Activated T-helper 2 cell treated with anti-CD3 and anti-CD28 coated beads, Interferon-gamma antibody, Interleukin-2, Interleukin-4, amounts not matched to agents 10 μg/mL and 5 μg/mL and 100 μg/mL, durations not matched to agents 14 hours and 24 hours and 36 hours (primary cell): ENCODE measurements at regions not wholly inside any gene's neighbourhood (a gene's known extent, or its start where the extent isn't known, plus 50 kb on each side); places are given as distances from the start of the nearest gene placed in this dataset.
A peak's percentile ranks its signal among the peaks of the same experiment; 100 is the strongest.
"Not testable (repeated sequence)": the region's sequence is repeated elsewhere in the genome, so short reads cannot be mapped to it uniquely, and the experiment has no call there.

Experiments used
- DNase-seq: peaks from one replicate; pipeline ENCODE4 v3.0.0; 2021; ENCODE audit warnings: low spot score
- H3K27ac Mint-ChIP-seq: one replicate; pipeline ENCODE4 v1.8.0; 2021; ENCODE audit warnings: mixed read lengths
- H3K27me3 Mint-ChIP-seq: one replicate; pipeline ENCODE4 v1.8.0; 2021; ENCODE audit warnings: low read depth, mixed read lengths
- H3K36me3 Mint-ChIP-seq: one replicate; pipeline ENCODE4 v1.8.0; 2021; ENCODE audit warnings: low read depth, mixed read lengths
- H3K4me1 Mint-ChIP-seq: one replicate; pipeline ENCODE4 v1.8.0; 2021; ENCODE audit warnings: low read depth, mixed read lengths
- H3K4me3 Mint-ChIP-seq: one replicate; pipeline ENCODE4 v1.8.0; 2021; ENCODE audit warnings: low read depth, mild to moderate bottlenecking, moderate library complexity, mixed read lengths
- H3K9me3 Mint-ChIP-seq: one replicate; pipeline ENCODE4 v1.8.0; 2021; ENCODE audit warnings: mixed read lengths
- intact Hi-C: fragments of 100-400 bp; cut with micrococcal nuclease; formaldehyde crosslinking; loops from one replicate; pipeline ENCODE4 v1.15.1; 2023

DNA sequence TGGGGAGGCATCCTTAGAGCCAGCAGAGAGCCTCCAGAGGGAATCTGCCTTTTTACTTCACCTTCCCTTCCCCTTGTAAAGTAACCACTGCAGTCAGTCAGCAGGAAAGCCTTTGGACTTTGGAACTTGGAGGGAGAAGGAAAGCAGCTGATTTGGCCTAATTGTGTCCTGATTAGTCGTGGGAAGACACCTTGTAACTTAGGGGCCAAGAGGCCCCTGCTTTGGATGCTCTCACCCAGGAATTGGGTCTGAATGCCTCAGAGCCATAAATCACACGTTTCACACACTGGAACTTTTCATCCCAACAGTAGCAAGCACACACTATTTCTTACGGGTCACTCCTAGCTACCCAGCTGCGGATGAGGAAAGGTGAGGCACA lies 81.0 kb upstream of the PPM1B start:
- DNase-seq: no peak
- H3K27me3 Mint-ChIP-seq: no peaks in the 10 kb centered on the region
- intact Hi-C loops: loop anchor here (1.0 to 5.0 kb wide), 8 partner anchors 33 to 870 kb away; partner anchors contain the start of genes CAMKMT, PPM1B and PREPL
- no peaks in the 10 kb centered on the region for H3K36me3 Mint-ChIP-seq
- H3K4me3 Mint-ChIP-seq: peak overlapping the region; percentile 74
- peaks cover 25% of the 10 kb centered on the region for H3K4me1 Mint-ChIP-seq
- H3K9me3 Mint-ChIP-seq: no peaks in the 10 kb centered on the region
- peak overlapping the region; percentile 86 for H3K27ac Mint-ChIP-seq

DNA sequence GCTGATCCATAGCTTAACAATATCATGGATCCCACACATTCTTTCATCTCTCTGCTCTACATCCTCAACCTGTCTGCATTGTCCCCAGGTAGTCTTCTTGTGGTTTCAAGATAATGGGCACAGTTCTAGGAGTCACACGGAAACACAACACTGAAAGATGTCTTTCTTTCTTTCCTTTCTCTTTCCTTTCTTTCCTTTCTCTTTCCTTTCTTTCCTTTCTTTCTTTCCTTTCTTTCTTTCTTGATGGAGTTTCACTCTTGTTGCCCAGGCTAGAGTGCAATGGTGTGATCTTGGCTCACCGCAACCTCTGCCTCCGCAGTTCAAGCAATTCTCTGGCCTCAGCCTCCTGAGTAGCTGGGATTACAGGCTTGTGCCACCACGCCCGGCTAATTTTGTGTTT lies 76.2 kb upstream of the PPM1B start:
- intact Hi-C loops, H3K36me3 Mint-ChIP-seq, H3K9me3 Mint-ChIP-seq, DNase-seq, H3K4me3 Mint-ChIP-seq, H3K27me3 Mint-ChIP-seq, H3K27ac Mint-ChIP-seq: not testable (repeated sequence)
- H3K4me1 Mint-ChIP-seq: peaks cover 25% of the 10 kb centered on the region

DNA sequence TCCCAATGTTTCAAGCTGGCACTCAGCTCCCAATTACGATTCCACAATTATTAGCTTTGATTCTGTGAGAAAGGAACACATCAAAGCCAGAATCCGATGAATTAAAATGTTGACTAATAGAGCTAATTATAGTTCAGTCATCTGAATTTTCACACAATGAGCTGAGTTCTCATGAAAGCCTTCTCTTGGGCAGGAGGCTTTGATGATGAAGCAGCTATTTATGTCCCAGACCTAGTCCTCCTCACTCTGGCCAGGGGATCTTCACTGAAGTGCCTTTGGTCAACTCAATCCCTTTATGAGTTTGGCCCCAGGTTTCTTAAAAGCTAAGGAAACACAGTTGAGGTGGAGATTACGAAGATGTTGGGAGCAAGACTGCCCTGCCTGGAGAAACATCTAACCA lies 74.7 kb upstream of the PPM1B start:
- no peaks in the 10 kb centered on the region for H3K36me3 Mint-ChIP-seq
- intact Hi-C loops: no loop called here
- H3K4me1 Mint-ChIP-seq: peaks cover 28% of the 10 kb centered on the region
- no peaks in the 10 kb centered on the region for H3K9me3 Mint-ChIP-seq
- DNase-seq: no peak
- no peak overlapping the region for H3K4me3 Mint-ChIP-seq
- H3K27me3 Mint-ChIP-seq: no peaks in the 10 kb centered on the region
- H3K27ac Mint-ChIP-seq: no peak overlapping the region

DNA sequence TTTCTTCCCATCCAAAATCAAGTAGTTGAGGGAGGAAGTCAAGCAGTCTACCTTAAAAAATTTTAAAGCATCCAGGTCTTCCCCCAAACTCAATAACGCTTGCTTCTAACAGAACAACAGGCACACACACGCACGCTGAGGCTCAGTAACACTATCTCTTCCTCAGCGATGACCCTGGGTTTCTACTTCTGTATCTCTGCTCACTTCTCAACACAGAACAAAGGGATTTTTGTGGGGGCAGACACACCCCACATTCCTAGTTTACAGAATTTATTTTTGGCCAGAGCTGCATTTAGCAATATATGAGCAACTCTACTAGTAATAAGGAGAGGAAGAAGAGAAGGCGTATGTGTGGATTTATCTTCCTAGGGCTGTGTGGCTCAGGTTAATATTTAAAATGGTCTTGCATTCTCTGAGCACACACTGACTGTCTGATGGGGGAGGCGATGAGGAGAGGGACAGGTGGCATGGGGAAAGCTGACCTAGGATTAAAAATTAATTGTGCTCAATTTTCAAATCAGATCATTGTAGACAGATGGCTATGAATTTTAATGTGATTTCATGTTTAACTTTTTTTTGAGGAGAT lies 71.3 kb upstream of the PPM1B start:
- no peaks in the 10 kb centered on the region for H3K36me3 Mint-ChIP-seq
- no peaks in the 10 kb centered on the region for H3K27me3 Mint-ChIP-seq
- DNase-seq: no peak
- no peak overlapping the region for H3K27ac Mint-ChIP-seq
- H3K4me1 Mint-ChIP-seq: peaks cover 29% of the 10 kb centered on the region
- no peak overlapping the region for H3K4me3 Mint-ChIP-seq
- intact Hi-C loops: no loop called here
- H3K9me3 Mint-ChIP-seq: no peaks in the 10 kb centered on the region

DNA sequence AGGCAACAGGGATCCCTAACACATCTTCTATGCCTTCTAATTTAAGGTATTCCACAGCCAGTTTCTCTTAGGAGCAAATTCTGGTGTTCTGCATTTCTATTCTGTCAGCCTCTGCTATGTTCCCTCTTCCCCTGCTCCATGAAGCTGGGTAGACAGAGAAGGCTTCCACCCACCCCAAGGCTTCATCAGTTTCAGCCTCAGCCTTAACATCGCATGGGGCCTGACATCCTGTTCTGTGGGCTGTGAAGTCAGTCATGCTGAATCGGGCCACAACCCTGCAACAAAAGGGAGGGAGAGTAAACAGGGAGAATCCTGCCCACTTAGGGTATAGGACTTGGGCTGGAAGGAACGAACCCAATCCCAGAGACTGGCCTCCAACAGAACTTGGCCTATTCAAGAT lies 70.6 kb upstream of the PPM1B start:
- H3K27ac Mint-ChIP-seq: no peak overlapping the region

DNA sequence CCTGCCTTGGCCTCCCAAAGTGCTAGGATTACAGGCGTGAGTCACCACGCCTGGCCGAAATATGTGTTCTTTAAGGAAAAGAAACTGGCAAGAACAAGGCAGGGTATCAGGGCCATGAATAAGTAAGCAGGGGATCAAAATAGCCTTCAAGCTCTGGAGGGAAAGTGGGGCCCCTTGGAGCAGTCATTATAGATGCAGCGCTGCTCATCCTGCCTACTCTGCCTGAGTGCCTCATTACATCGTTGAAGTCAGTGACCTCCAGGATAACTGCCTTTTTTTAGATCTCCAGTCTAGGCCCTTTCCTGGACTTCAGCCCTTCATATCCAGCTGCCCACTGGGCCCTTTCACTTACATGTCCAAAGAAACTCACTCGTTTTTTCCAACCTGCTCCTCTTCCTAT lies 69.8 kb upstream of the PPM1B start:
- Mint-ChIP-seq H3K9me3 (no peaks in the 10 kb centered on the region), H3K4me1 (peaks cover 40% of the 10 kb centered on the region), H3K27ac (no peak overlapping the region), H3K36me3 (no peaks in the 10 kb centered on the region), H3K27me3 (no peaks in the 10 kb centered on the region), H3K4me3 (no peak overlapping the region)
- no peak for DNase-seq
- intact Hi-C loops: no loop called here

More for the DNA sequence above, 70.6 kb upstream of the PPM1B start:
- Mint-ChIP-seq H3K9me3 (no peaks in the 10 kb centered on the region), H3K4me1 (peaks cover 34% of the 10 kb centered on the region), H3K36me3 (no peaks in the 10 kb centered on the region), H3K27me3 (no peaks in the 10 kb centered on the region), H3K4me3 (no peak overlapping the region)
- DNase-seq: no peak
- intact Hi-C loops: no loop called here

DNA sequence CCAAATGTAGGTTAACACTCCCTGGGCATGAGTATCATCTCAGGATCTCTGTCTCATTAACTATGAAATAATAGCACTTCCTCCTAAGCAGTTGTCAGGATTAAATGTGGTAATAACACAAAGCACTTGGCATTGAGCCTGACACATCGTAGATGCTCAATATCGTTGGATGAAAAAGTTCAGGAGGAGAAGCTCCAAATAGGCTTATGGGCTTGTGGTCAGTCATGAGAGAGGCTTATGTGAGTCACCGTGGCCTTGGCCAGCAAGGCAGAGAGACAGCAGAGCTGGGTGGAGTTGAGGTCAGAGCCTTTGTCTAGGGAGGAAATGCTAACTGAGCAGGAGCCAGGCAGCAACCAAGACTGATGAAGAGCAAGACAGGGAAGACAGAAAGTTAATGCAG lies 68.3 kb upstream of the PPM1B start:
- DNase-seq: no peak
- Mint-ChIP-seq H3K27me3 (no peaks in the 10 kb centered on the region), H3K36me3 (no peaks in the 10 kb centered on the region), H3K4me3 (no peak overlapping the region), H3K9me3 (no peaks in the 10 kb centered on the region), H3K4me1 (peaks cover 45% of the 10 kb centered on the region), H3K27ac (peak overlapping the region; percentile 3)
- intact Hi-C loops: no loop called here

DNA sequence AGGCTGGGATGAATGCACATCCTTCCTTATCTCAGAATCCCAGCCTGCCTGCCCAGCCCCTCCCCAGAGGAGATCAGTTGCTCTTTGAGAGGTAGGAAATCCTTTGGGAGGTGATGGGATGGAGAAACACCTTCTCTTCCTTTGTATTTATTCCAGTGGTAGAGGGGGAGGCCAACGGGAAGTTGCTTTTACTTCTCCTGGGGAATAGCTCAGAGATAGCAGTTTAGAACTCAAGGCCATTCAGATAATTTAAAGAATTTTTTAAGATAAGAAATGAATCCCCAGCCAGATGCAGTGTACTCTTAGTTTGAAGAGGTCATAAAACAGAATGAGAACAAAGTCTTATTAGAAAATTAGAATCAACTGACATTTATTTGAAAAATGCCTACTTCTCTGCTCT lies 67.4 kb upstream of the PPM1B start:
- no peaks in the 10 kb centered on the region for H3K27me3 Mint-ChIP-seq
- H3K36me3 Mint-ChIP-seq: no peaks in the 10 kb centered on the region
- H3K4me1 Mint-ChIP-seq: peaks cover 45% of the 10 kb centered on the region
- H3K9me3 Mint-ChIP-seq: no peaks in the 10 kb centered on the region
- no peak overlapping the region for H3K27ac Mint-ChIP-seq
- no peak overlapping the region for H3K4me3 Mint-ChIP-seq
- intact Hi-C loops: no loop called here
- no peak for DNase-seq

DNA sequence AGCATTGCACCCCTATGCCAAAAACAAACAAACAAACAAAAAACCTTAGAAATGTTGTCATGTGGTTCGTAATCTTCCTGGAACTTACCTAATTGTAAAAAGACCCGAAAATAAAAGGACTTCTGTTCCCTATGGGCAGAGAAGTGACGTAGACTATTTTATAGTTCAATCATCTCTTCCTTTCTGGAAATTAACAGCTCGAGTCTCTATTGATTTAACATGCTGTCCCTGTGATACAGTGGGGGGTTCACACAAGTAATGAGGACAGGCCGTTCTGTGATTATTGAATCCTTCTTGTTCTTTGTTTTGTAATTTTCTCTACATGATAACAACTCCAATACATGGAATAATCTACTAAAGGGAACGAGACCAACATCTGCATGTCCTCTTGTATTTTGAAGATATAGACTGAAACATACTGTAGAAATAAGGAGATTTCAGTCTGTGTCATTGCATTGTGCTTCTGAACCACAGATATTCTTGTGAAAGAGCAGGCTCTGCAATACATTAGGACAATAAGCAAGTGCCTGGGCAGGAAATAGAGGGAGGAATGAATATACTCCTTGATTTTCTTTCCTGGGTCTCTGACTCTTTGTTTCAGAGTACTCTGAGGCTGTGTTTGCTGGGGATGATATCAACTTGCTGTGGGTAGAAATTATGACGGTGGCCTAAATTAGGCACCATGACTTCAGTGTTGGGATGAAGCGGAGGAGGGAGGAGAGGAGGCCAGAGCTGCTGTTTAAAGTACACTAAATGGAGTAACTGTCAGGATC lies 65.7 kb upstream of the PPM1B start:
- H3K36me3 Mint-ChIP-seq: no peaks in the 10 kb centered on the region
- no peaks in the 10 kb centered on the region for H3K27me3 Mint-ChIP-seq
- H3K4me3 Mint-ChIP-seq: no peak overlapping the region
- no peak for DNase-seq
- no peaks in the 10 kb centered on the region for H3K9me3 Mint-ChIP-seq
- peaks cover 40% of the 10 kb centered on the region for H3K4me1 Mint-ChIP-seq
- H3K27ac Mint-ChIP-seq: no peak overlapping the region
- intact Hi-C loops: loop anchor here (1.0 kb wide), 1 partner anchor 17 kb away; no protein-coding TSS in a partner anchor

DNA sequence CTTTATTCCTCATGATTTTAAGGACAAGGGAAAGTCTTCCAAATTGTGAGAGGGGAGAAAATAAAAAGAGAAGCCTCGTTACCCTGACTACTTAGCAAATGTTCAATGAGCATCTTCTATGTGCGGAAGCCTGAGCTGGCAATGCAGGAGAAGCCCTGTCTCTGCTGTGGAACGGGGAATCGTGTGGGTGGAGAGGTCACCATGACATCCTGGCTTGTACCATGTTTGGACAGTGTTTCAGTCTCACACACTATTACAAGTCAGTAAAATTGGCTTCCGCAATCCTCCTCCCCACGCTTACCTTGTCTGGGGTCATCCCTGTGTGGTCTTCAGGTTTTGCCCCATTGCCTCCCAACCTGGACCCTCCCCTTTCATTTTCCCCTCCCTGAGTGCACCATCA lies 65.0 kb upstream of the PPM1B start:
- no peaks in the 10 kb centered on the region for H3K27me3 Mint-ChIP-seq
- H3K27ac Mint-ChIP-seq: no peak overlapping the region
- intact Hi-C loops: loop anchor here (1.0 kb wide), 1 partner anchor 17 kb away; no protein-coding TSS in a partner anchor
- H3K4me3 Mint-ChIP-seq: no peak overlapping the region
- DNase-seq: no peak
- H3K4me1 Mint-ChIP-seq: peaks cover 35% of the 10 kb centered on the region
- no peaks in the 10 kb centered on the region for H3K9me3 Mint-ChIP-seq
- H3K36me3 Mint-ChIP-seq: no peaks in the 10 kb centered on the region

DNA sequence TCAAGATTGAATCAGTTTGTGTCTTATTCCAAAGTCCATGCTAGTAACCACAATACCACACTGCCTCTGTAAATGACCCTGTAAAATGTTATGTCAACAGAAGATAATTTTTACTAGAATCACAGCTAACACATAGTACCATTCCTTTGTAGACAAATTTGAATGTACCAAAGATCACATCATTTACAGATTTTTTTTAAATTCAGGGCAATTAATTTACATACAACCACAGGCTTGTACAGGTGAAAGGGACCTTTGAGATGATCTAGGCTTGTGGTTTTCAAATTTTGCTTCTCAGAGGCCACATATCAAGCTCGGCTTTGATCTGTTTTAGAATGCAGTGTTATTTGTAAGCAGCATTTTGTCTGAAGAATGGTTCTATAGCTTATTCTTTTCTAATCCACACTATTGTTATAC lies 63.8 kb upstream of the PPM1B start:
- no peak overlapping the region for H3K4me3 Mint-ChIP-seq

DNA sequence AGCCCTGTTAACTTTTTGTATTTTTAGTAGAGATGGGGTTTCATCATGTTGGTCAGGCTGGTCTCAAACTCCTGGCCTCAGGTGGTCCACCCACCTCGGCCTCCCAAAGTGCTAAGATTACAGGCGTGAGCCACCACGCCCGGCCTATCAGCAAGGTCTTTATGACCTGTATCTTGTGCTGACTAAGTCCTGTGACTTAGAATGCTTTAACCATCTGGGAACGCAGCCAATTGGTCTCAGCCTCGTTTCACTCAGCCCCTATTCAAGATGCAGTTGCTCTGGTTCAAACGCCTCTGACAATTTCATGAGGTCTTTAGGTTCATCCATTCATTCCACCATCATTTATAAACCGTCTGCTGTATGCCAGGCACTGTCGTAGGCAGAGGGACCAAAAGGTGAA lies 62.2 kb upstream of the PPM1B start:
- H3K27me3 Mint-ChIP-seq, intact Hi-C loops, H3K27ac Mint-ChIP-seq, H3K9me3 Mint-ChIP-seq, H3K4me3 Mint-ChIP-seq, H3K36me3 Mint-ChIP-seq, DNase-seq: not testable (repeated sequence)
- H3K4me1 Mint-ChIP-seq: peaks cover 20% of the 10 kb centered on the region

More for the DNA sequence above, 63.8 kb upstream of the PPM1B start:
- Mint-ChIP-seq H3K9me3 (no peaks in the 10 kb centered on the region), H3K4me1 (peaks cover 31% of the 10 kb centered on the region), H3K27ac (no peak overlapping the region), H3K27me3 (no peaks in the 10 kb centered on the region), H3K36me3 (no peaks in the 10 kb centered on the region)
- DNase-seq: no peak
- intact Hi-C loops: no loop called here

DNA sequence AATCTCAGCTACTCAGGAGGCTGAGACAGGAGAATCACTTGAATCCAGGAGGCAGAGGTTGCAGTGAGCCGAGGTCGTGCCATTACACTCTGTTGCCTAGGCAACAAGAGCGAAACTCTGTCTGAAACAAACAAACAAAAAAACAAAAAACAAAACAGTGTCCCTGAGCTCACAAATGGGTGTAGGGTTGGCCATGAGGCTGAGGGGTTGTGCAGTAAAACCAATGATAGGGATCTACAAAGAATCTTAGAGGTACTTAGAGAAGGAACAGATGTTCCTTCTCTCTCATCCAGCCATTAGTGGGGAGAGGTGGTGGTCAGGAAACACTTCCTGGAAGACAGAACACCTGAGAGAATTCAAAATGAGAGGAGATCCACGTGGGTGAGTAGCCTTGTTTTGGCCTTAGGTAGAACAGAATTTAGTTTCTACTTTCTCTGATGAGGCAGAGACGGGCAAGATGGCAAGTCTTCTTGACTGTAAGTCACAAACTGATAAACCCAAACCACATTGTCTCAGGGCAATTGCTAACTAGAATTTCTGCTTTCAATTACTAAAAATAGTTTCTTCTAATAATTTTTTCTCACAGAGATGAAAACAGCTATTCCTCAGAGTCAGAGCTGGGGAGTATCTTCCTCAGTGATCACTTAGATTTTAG lies 61.5 kb upstream of the PPM1B start:
- DNase-seq: no peak
- Mint-ChIP-seq H3K36me3 (no peaks in the 10 kb centered on the region), H3K27me3 (no peaks in the 10 kb centered on the region), H3K9me3 (no peaks in the 10 kb centered on the region), H3K27ac (no peak overlapping the region), H3K4me3 (no peak overlapping the region), H3K4me1 (peaks cover 20% of the 10 kb centered on the region)
- intact Hi-C loops: no loop called here
